GM06990 (cell line): ENCODE measurements at regions not wholly inside any gene's neighbourhood (a gene's known extent, or its start where the extent isn't known, plus 50 kb on each side); places are given as distances from the start of the nearest gene placed in this dataset.

Source experiments
- DNase-seq: peaks from one replicate; pipeline ENCODE4 v3.0.0-alpha.2; 2011; ENCODE audit not compliant: insufficient read length; ENCODE audit errors: extremely low read depth
- H3K27me3 ChIP-seq: replicated peaks from 2 replicates; pipeline ENCODE4 v1.6.0; 2011; ENCODE audit warnings: low read length; ENCODE audit not compliant: control insufficient read depth, insufficient read depth
- H3K36me3 ChIP-seq: 2 replicates; pipeline ENCODE4 v1.5.1; 2011; ENCODE audit warnings: low read length; ENCODE audit not compliant: control insufficient read depth, insufficient read depth
- H3K4me3 ChIP-seq: replicated peaks from 2 replicates; pipeline ENCODE4 v1.5.1; 2011; ENCODE audit warnings: low read depth, mild to moderate bottlenecking, control low read depth, low read length
- TF ChIP-seq, protein P1 (sequence below): IDR thresholded peaks from 2 replicates; pipeline ENCODE4 v1.5.1; 2011; ENCODE audit warnings: low read length, control low read depth, mild to moderate bottlenecking, inconsistent platforms; ENCODE audit not compliant: insufficient read depth, poor library complexity, severe bottlenecking

DNA sequence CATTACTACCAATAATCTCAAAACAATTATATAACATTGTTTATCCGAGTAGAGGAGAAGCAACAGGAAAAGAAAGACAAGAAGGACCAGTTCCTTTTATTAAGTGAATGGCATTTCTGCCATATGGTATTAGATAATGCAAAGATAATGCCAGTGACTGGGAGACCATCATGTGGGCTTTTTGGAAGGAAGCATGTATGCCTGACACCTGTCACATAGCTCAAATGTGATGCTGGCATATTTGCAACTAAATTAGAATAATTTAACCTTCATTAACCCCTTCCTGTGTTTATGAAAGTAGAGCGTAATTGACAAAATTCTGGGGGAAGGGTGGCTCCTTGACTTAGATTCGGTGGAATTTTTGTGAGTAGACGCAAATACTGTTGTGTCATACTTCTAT, 733.0 kb downstream of the TUSC7 start:
- no peaks in the 10 kb centered on the region; the same call in 1 of the 2 replicates for H3K27me3 ChIP-seq
- H3K36me3 ChIP-seq, result no peaks in the 10 kb centered on the region
- H3K4me3 ChIP-seq, result no peak overlapping the region
- DNase-seq, result no peak
- TF ChIP-seq, protein P1, sequence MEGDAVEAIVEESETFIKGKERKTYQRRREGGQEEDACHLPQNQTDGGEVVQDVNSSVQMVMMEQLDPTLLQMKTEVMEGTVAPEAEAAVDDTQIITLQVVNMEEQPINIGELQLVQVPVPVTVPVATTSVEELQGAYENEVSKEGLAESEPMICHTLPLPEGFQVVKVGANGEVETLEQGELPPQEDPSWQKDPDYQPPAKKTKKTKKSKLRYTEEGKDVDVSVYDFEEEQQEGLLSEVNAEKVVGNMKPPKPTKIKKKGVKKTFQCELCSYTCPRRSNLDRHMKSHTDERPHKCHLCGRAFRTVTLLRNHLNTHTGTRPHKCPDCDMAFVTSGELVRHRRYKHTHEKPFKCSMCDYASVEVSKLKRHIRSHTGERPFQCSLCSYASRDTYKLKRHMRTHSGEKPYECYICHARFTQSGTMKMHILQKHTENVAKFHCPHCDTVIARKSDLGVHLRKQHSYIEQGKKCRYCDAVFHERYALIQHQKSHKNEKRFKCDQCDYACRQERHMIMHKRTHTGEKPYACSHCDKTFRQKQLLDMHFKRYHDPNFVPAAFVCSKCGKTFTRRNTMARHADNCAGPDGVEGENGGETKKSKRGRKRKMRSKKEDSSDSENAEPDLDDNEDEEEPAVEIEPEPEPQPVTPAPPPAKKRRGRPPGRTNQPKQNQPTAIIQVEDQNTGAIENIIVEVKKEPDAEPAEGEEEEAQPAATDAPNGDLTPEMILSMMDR, result no peak

DNA sequence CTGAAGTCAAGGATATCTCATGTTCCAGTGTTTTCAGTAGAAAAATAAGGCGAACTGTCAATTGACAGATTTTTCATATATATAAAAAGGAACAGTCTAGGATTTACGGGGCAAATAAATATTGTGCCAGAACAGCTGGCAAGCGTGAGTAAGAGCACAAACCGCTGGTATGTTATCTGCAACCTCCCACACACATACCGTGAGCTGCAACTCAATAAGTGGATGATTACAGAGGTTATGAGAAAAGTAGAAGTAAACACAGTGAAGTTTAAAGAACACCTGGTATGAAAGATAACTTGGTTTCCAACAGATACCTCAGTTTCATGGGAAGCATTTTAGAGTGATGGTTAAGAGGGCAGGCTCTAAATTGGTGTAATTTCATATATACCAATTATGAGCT, 733.4 kb downstream of the TUSC7 start:
- TF ChIP-seq, protein P1, result no peak
- DNase-seq, result no peak
- no peaks in the 10 kb centered on the region; the same call in 1 of the 2 replicates for H3K27me3 ChIP-seq
- H3K4me3 ChIP-seq, result no peak overlapping the region
- no peaks in the 10 kb centered on the region for H3K36me3 ChIP-seq

DNA sequence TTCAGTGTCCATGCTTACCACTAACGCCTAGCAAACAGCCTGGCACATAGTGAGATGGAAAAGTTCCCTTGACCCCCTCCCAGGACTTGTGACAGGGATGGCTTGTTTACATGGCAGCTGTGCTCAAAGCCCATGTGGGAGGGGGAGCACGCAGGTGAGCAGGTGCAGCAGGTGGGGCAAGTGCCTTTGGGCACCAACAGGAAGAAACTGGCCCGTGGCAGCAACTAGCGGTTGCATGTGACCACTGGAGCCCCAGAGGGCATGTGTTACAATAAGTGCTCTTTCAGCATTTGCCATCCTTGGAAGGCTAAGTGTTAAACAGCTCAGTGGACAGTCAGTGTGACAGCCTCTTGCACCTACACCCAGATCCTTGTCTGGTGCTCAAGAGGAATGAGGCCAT, 734.6 kb downstream of the TUSC7 start:
- TF ChIP-seq, protein P1, result no peak
- Histone ChIP-seq H3K4me3 (no peak overlapping the region), H3K27me3 (no peaks in the 10 kb centered on the region; the same call in 1 of the 2 replicates), H3K36me3 (no peaks in the 10 kb centered on the region)
- DNase-seq, result no peak

DNA sequence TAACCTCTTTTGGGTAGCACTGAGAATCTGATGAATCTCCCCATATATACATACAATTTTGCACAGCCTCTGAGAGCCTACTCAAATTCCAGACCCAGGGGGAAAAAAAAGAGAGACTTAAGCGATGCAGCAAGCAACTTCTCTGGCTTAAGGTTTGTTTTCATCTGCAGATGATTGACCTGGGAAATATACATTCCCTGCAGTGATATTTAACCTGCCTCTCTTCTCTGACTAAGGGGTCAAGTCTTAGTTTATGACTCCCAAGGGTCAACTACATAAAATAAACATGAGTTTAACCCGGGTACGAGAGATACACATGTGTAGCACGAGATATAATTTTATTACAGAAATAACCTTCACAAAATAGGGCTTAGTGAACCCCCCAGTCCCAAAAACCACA, 737.8 kb downstream of the TUSC7 start:
- no peak for DNase-seq
- TF ChIP-seq, protein P1, result no peak
- H3K36me3 ChIP-seq, result no peaks in the 10 kb centered on the region
- no peaks in the 10 kb centered on the region; the same call in 1 of the 2 replicates for H3K27me3 ChIP-seq
- no peak overlapping the region for H3K4me3 ChIP-seq

DNA sequence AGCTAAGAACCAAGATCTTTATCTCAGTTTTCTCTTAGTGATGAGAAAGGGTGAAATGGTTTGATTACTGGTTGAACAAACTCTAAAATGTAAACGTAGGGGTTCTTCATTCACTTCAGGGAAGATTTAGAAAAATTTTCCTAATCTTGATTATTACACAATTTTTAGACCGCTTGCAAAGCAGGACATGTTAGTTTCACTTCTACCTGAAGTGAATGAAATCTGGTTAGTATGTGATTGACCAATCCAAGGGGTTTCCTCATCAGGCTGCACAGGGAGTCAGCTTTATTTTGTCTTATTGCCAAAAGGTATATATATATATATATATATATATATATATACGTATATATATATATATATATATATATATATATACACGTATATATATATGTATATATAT, 740.4 kb downstream of the TUSC7 start:
- H3K36me3 ChIP-seq, result no peaks in the 10 kb centered on the region
- no peak for DNase-seq
- H3K4me3 ChIP-seq, result no peak overlapping the region
- no peaks in the 10 kb centered on the region for H3K27me3 ChIP-seq
- TF ChIP-seq, protein P1, result no peak

DNA sequence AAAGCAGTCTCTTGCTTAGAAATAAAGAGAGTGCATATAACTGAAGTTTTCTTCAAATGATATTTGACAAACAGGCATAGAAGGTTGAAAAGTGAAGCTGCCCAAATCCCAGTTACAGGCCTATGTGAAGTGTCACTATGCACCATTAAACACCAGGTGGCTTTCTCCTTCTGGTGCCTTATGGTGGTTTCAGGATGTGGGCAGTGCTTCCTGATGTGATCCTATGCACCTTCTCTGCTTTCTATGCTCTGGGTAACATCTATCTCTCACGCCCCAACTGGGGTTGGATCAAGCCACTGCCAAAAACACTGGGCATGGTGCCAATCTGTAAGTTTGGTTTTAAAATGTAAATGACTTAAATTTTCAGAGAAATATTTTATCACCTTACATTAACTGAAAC, 744.7 kb downstream of the TUSC7 start:
- Histone ChIP-seq H3K36me3 (no peaks in the 10 kb centered on the region), H3K4me3 (no peak overlapping the region), H3K27me3 (no peaks in the 10 kb centered on the region)
- TF ChIP-seq, protein P1, result no peak
- DNase-seq, result no peak
